ENCODE measurements at regions not wholly inside any gene's neighbourhood (a gene's known extent, or its start where the extent isn't known, plus 50 kb on each side); places are given as distances from the start of the nearest gene placed in this dataset.
A peak's percentile ranks its signal among the peaks of the same experiment; 100 is the strongest.
"Not testable (repeated sequence)": the region's sequence is repeated elsewhere in the genome, so short reads cannot be mapped to it uniquely, and the experiment has no call there.

DNA sequence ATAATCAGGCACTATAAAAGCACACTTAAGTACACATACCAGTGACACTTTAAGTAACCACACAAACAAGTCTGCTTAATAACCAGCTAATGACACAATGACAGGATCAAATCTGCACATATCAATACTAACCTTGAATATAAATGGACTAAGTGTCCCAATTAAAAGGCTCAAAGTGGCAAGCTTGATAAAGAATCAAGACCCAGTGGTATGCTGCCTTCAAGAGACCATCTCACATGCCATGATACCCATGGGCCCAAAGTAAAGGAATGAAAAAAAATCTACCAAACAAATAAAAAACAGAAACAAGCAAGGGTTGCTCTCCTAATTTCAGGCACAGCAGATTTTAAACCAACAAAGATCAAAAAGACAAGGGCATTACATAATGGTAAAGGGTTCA is 470.4 kb downstream of the TRHDE start:
- Histone ChIP-seq H3K27ac (no peak overlapping the region), H3K9me3 (peaks cover 0 to 10% (median 0%) of the 10 kb centered on the region in 4 donors), H3K27me3 (no peaks in the 10 kb centered on the region), H3K4me1 (no peaks in the 10 kb centered on the region), H3K36me3 (no peaks in the 10 kb centered on the region), H3K4me3 (no peak overlapping the region)
- no peak for TF ChIP-seq EP300 (IDR thresholded peaks at IDR 0.05)
- TF ChIP-seq POLR2A (IDR thresholded peaks at IDR 0.05) = no peak
- TF ChIP-seq CTCF (IDR thresholded peaks at IDR 0.05) = no peak
- DNase-seq (ENCODE audit: low spot score in 2 of 2) = no peak

DNA sequence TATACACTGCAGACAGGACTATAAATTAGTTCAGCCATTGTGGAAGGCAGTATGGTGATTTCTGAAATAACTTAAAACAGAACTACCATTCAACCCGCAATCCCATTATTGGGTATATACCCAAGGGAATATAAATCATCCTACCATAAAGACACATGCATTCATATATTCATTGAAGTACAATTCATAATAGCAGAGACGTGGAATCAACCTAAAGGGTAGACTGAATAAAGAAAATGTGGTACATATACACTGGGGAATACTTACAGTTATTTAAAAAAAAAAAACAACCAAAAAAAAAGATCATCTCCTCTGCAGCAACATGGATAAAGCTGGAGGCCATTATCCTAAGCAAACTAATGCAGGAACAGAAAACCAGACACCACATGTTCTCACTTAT is 473.9 kb downstream of the TRHDE start:
- Histone ChIP-seq H3K36me3 (no peaks in the 10 kb centered on the region), H3K27me3 (no peaks in the 10 kb centered on the region), H3K9me3 (peaks cover 0 to 10% (median 0%) of the 10 kb centered on the region in 4 donors), H3K4me3 (no peak overlapping the region), H3K27ac (no peak overlapping the region), H3K4me1 (no peaks in the 10 kb centered on the region)
- no peak for TF ChIP-seq POLR2A (IDR thresholded peaks at IDR 0.05)
- no peak for TF ChIP-seq CTCF (IDR thresholded peaks at IDR 0.05)
- TF ChIP-seq EP300 (IDR thresholded peaks at IDR 0.05) = no peak
- 34 to 49% methylated on average over 2 of the region's 2 CpGs for WGBS, 2 donors
- no peak for DNase-seq (ENCODE audit: low spot score in 2 of 2)

DNA sequence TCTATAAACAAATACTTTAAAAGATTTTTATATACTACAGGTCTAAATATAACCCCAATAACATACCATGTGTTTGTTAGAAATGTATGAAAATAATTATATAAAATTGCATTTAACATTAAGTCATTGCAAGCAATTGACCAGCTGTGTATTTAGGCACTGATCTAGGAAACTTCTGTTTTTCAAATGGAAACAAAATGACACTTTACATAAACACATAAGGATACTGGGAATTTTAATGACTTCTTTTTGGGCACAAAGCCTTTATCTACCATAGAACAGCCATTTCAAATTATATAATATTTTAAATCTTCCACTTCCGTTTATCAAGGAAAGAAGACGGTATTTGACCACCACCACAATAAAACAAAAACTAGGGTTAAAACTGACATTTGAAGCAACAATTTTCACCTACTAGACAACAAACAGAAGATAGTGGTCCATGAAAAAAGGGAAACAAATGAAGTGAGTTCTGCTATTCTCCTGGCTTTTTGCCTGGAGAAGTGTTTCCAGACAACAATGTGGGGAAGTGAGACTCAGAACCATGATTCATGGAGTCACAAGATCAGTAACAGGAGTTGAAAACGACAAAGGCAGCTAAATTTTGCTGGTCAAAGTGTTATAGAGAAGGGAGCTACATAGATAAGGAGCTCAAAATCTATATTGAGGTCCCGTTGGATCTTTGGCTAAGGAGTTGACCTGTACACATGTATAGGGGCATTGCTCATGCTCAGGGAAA is 475.1 kb downstream of the TRHDE start:
- no peaks in the 10 kb centered on the region for H3K4me1 ChIP-seq
- peak overlapping the region in 2 of 4 donors; percentile 5 to 23 for H3K27ac ChIP-seq
- no peak overlapping the region for H3K4me3 ChIP-seq
- 45 to 60% methylated on average over 4 of the region's 4 CpGs for WGBS, 2 donors
- peaks cover 0 to 4% (median 0%) of the 10 kb centered on the region in 4 donors for H3K9me3 ChIP-seq
- no peaks in the 10 kb centered on the region for H3K27me3 ChIP-seq
- DNase-seq (ENCODE audit: low spot score in 2 of 2) = peak in 1 of 2 donors; percentile 23
- TF ChIP-seq EP300 (IDR thresholded peaks at IDR 0.05) (peak; percentile 37 to 71), CTCF (IDR thresholded peaks at IDR 0.05) (no peak)
- H3K36me3 ChIP-seq = no peaks in the 10 kb centered on the region

- Histone ChIP-seq H3K4me3 (no peak overlapping the region), H3K36me3 (no peaks in the 10 kb centered on the region), H3K27ac (peak overlapping the region in 1 of 4 donors; percentile 43), H3K27me3 (no peaks in the 10 kb centered on the region), H3K4me1 (no peaks in the 10 kb centered on the region), H3K9me3 (no peaks in the 10 kb centered on the region)
- WGBS, 2 donors = 69 to 84% methylated on average over 1 of the region's 1 CpG
- no peak for DNase-seq (ENCODE audit: low spot score in 2 of 2)
- TF ChIP-seq EP300 (IDR thresholded peaks at IDR 0.05) (no peak), POLR2A (IDR thresholded peaks at IDR 0.05) (no peak), CTCF (IDR thresholded peaks at IDR 0.05) (no peak)
These were observed 476.8 kb downstream of the TRHDE start for GRCh38 chr12:72748971-72749370.

DNA sequence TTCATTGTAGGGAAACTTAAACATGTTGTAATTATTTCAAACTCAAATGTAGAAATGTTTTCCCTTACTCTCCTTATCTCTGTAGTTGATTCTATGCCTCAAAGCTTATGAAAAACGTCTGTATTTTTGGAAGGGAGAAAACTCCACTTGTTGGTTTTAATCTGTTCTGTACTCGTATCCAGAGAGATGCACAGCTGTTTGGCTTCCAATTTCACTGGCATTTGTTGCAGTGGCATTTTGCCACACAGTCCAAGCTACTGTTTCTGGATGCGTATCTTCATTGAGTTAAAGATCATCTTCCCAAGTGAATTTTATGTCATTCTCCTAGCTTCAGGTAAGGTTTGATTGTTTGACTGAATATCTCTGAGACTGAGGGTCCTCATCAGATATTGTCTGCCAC is 481.4 kb downstream of the TRHDE start:
- TF ChIP-seq CTCF (IDR thresholded peaks at IDR 0.05) (no peak), POLR2A (IDR thresholded peaks at IDR 0.05) (no peak), EP300 (IDR thresholded peaks at IDR 0.05) (no peak)
- H3K27me3 ChIP-seq = no peaks in the 10 kb centered on the region
- peaks cover 0 to 8% (median 0%) of the 10 kb centered on the region in 4 donors for H3K9me3 ChIP-seq
- no peaks in the 10 kb centered on the region for H3K36me3 ChIP-seq
- no peak for DNase-seq (ENCODE audit: low spot score in 2 of 2)
- H3K4me3 ChIP-seq = no peak overlapping the region
- no peaks in the 10 kb centered on the region for H3K4me1 ChIP-seq
- H3K27ac ChIP-seq = no peak overlapping the region
- WGBS, 2 donors = 45 to 56% methylated on average over 3 of the region's 3 CpGs

GRCh38 chr12:72754026-72754425 is 481.9 kb downstream of the TRHDE start:
- H3K27ac ChIP-seq; H3K4me3 ChIP-seq; DNase-seq (ENCODE audit: low spot score in 2 of 2); H3K36me3 ChIP-seq; H3K27me3 ChIP-seq; H3K4me1 ChIP-seq: not testable (repeated sequence)
- H3K9me3 ChIP-seq = peaks cover 0 to 13% (median 0%) of the 10 kb centered on the region in 4 donors
- 93 to 94% methylated on average over 18 of the region's 18 CpGs for whole genome bisulfite sequencing, 2 donors

Measured in tibial nerve (tissue), 4 donors.